Heart right ventricle (tissue), 16 donors: ENCODE measurements at regions not wholly inside any gene's neighbourhood (a gene's known extent, or its start where the extent isn't known, plus 50 kb on each side); places are given as distances from the start of the nearest gene placed in this dataset.

Experiments
- ATAC-seq, 8 donors: fragments of 200-7000 bp; cut with Tn5 transposase; one replicate each; pipeline ENCODE4 v1.9.1; 2020; ENCODE audit warnings: mild to moderate bottlenecking in 8 of 8, moderate library complexity in 8 of 8, moderate number of reproducible peaks in 1 of 8
- DNase-seq, 2 donors: peaks; one replicate each; pipeline ENCODE4 v3.0.0-alpha.2; 2020
- H3K27ac ChIP-seq, 10 donors: fragments of 200-600 bp; sonication (generic) in 2 of 10; one replicate each; pipeline versions ENCODE4 v1.5.0 to v1.8.0; 2020 to 2022; ENCODE audit warnings: mild to moderate bottlenecking in 3 of 10
- H3K27me3 ChIP-seq, 7 donors: fragments of 200-600 bp; one replicate each; pipeline ENCODE4 v1.8.0; 2021 to 2022; ENCODE audit warnings: mild to moderate bottlenecking in 2 of 7
- H3K36me3 ChIP-seq, 9 donors: fragments of 200-600 bp; sonication (generic) in 1 of 9; one replicate each; pipeline versions ENCODE4 v1.5.0 to v1.8.0; 2020 to 2022; ENCODE audit warnings: mild to moderate bottlenecking in 2 of 9
- H3K4me1 ChIP-seq, 9 donors: fragments of 200-600 bp; sonication (generic) in 1 of 9; one replicate each; pipeline versions ENCODE4 v1.5.0 to v1.8.0; 2020 to 2022; ENCODE audit warnings: mild to moderate bottlenecking in 4 of 9
- H3K4me3 ChIP-seq, 10 donors: fragments of 200-600 bp; sonication (generic) in 2 of 10; one replicate each; pipeline versions ENCODE4 v1.5.0 to v1.8.0; 2020 to 2022; ENCODE audit warnings: mild to moderate bottlenecking in 7 of 10, moderate library complexity in 2 of 10
- H3K9me3 ChIP-seq, 11 donors: fragments of 200-600 bp in 10 of 11; sonication (generic) in 2 of 11; one replicate each; pipeline versions ENCODE4 v1.5.0 to v1.8.0; 2013 to 2022; ENCODE audit warnings: mild to moderate bottlenecking in 2 of 11, control low read depth in 1 of 11, moderate library complexity in 1 of 11
- CTCF ChIP-seq, 9 donors: fragments of 200-600 bp; sonication (generic) in 2 of 9; IDR thresholded peaks; one replicate each; pipeline versions ENCODE4 v1.5.0 to v1.8.0; 2021 to 2022; ENCODE audit warnings: antibody characterized with exemption in 9 of 9, mild to moderate bottlenecking in 5 of 9, moderate library complexity in 1 of 9
- WGBS, 2 donors: extraction: QIAGEN DNeasy Blood & Tissue Kit; methylation state at CpG; one replicate each; pipeline ENCODE4 v1.1.7; 2013; ENCODE audit warnings: inconsistent platforms in 1 of 2; 5-methylcytosine and 5-hydroxymethylcytosine counted together
- intact Hi-C, 10 donors: fragments of 100-400 bp; cut with DNase I; formaldehyde crosslinking; loops; one replicate each; pipeline versions ENCODE4 v1.11.1 to v1.14.2; 2022
- donor health status: Arrhythmogenic right ventricular cardiomyopathy.
- donor health status: ischemic (EF 13 %, LVEDD 7.1; RV severe dilation, severe dysfunction).
- donor health status: healthy with polysubstance abuse.
- donor health status: DM: no; HTN: yes; CAD: no.
- donor health status: DM: no; HTN: no; CAD: no.
- donor health status: ischemic (EF 25% LVEDD 6.9; RV normal size, moderate dysfunction).
- donor health status: ischemic (EF 25% LVEDD 5.7; RV mildly dilated, moderate dysfunction).
- donor health status: healthy.
- donor health status: DM: yes; HTN: yes; CAD: no.
- donor health status: Ischemic cardiomyopathy.
- donor health status: ischemic (EF 35%, LVEDD 5.7; RV mildly dilated, moderate dysfunction).
- donor health status: nonischemic (EF 11% LVEDD 7.7; RV severe dilation, severe dysfunction).
- donor health status: DM: yes; HTN: yes; CAD: no.
- donor health status: PGD.
- donor health status: ischemic (EF 29% LVEDD 5.4; RV normal size, mild dysfunction).
- donor health status: nonischemic (EF 23%, LVEDD 6.1; RV moderate dilation, normal function).

- intact Hi-C loops, result no loop called here
- no peak for DNase-seq
- 68 to 89% methylated on average over 1 of the region's 1 CpG for WGBS, 2 donors
- H3K4me3 ChIP-seq, result no peak overlapping the region
- no peak overlapping the region for H3K27ac ChIP-seq
- ATAC-seq, result no peak
- no peak for TF ChIP-seq CTCF (IDR thresholded peaks at IDR 0.05)
- H3K9me3 ChIP-seq, result peaks cover 0 to 28% (median 12%) of the 10 kb centered on the region in 11 donors
- H3K27me3 ChIP-seq, result no peaks in the 10 kb centered on the region
- no peaks in the 10 kb centered on the region for H3K36me3 ChIP-seq
- no peaks in the 10 kb centered on the region for H3K4me1 ChIP-seq
Observed at GRCh38 chr12:87020071-87020470, 763.9 kb upstream of the MGAT4C start.

GRCh38 chr12:87015352-87015751 is 759.2 kb upstream of the MGAT4C start:
- Histone ChIP-seq H3K4me1 (no peaks in the 10 kb centered on the region), H3K9me3 (peaks cover 0 to 24% (median 12%) of the 10 kb centered on the region in 11 donors), H3K36me3 (no peaks in the 10 kb centered on the region), H3K27ac (no peak overlapping the region), H3K27me3 (no peaks in the 10 kb centered on the region), H3K4me3 (no peak overlapping the region)
- TF ChIP-seq CTCF (IDR thresholded peaks at IDR 0.05), result no peak
- 80 to 84% methylated on average over 3 of the region's 3 CpGs for WGBS, 2 donors
- ATAC-seq, result no peak
- no peak for DNase-seq
- intact Hi-C loops, result no loop called here

GRCh38 chr12:87008785-87009384 is 752.7 kb upstream of the MGAT4C start:
- Histone ChIP-seq H3K27me3 (no peaks in the 10 kb centered on the region), H3K4me1 (no peaks in the 10 kb centered on the region), H3K36me3 (no peaks in the 10 kb centered on the region), H3K27ac (no peak overlapping the region), H3K4me3 (no peak overlapping the region), H3K9me3 (peaks cover 0 to 16% (median 0%) of the 10 kb centered on the region in 11 donors)
- ATAC-seq, result no peak
- 56 to 74% methylated on average over 1 of the region's 1 CpG for WGBS, 2 donors
- no peak for DNase-seq
- intact Hi-C loops, result no loop called here
- no peak for TF ChIP-seq CTCF (IDR thresholded peaks at IDR 0.05)

- Histone ChIP-seq H3K4me1 (no peaks in the 10 kb centered on the region), H3K27me3 (no peaks in the 10 kb centered on the region), H3K27ac (no peak overlapping the region), H3K4me3 (no peak overlapping the region), H3K36me3 (no peaks in the 10 kb centered on the region), H3K9me3 (peaks cover 0 to 50% (median 5%) of the 10 kb centered on the region in 11 donors)
- DNase-seq (no peak), ATAC-seq (no peak)
- WGBS, 2 donors, result 54 to 62% methylated on average over 1 of the region's 1 CpG
- TF ChIP-seq CTCF (IDR thresholded peaks at IDR 0.05), result no peak
- intact Hi-C loops, result no loop called here
Observed at GRCh38 chr12:87001102-87001501, 744.9 kb upstream of the MGAT4C start.
